NCI-H1417 (cell line): ENCODE measurements at regions not wholly inside any gene's neighbourhood (a gene's known extent, or its start where the extent isn't known, plus 50 kb on each side); places are given as distances from the start of the nearest gene placed in this dataset.
A peak's percentile ranks its signal among the peaks of the same experiment; 100 is the strongest.

Experiments
- DNase-seq, 3 experiments: peaks; one replicate each; lab custom pipeline; 2025; lab: John Stamatoyannopoulos, UW

GRCh38 chr11:112783945-112784322 lies 177.3 kb upstream of the NCAM1 start:
- no peak for DNase-seq

- peak in 2 of 3 experiments; percentile 26 to 45 for DNase-seq
Measured at GRCh38 chr11:112784323-112785073, 176.7 kb upstream of the NCAM1 start.

GRCh38 chr11:112785149-112785548 lies 176.1 kb upstream of the NCAM1 start:
- DNase-seq, result no peak

GRCh38 chr11:112785719-112786118 lies 175.5 kb upstream of the NCAM1 start:
- DNase-seq, result no peak

GRCh38 chr11:112786196-112786595 lies 175.0 kb upstream of the NCAM1 start:
- DNase-seq, result no peak

GRCh38 chr11:112786886-112787530 lies 174.2 kb upstream of the NCAM1 start:
- no peak for DNase-seq

GRCh38 chr11:112789481-112789880 lies 171.7 kb upstream of the NCAM1 start:
- no peak for DNase-seq

GRCh38 chr11:112790286-112790685 lies 170.9 kb upstream of the NCAM1 start:
- DNase-seq, result no peak

GRCh38 chr11:112792070-112792469 lies 169.2 kb upstream of the NCAM1 start:
- no peak for DNase-seq

- DNase-seq, result no peak
Measured at GRCh38 chr11:112793416-112793815, 167.8 kb upstream of the NCAM1 start.

GRCh38 chr11:112794331-112794846 lies 166.8 kb upstream of the NCAM1 start:
- DNase-seq, result no peak

GRCh38 chr11:112795142-112795815 lies 165.9 kb upstream of the NCAM1 start:
- DNase-seq, result peak; percentile 9 to 52 (median 50)

GRCh38 chr11:112795911-112796649 lies 165.1 kb upstream of the NCAM1 start:
- peak; percentile 8 to 68 (median 42) for DNase-seq

GRCh38 chr11:112797092-112797491 lies 164.1 kb upstream of the NCAM1 start:
- DNase-seq, result peak in 2 of 3 experiments; percentile 69 to 88

GRCh38 chr11:112797648-112798293 lies 163.4 kb upstream of the NCAM1 start:
- DNase-seq, result peak in 2 of 3 experiments; percentile 32 to 44

GRCh38 chr11:112801025-112801816 lies 160.0 kb upstream of the NCAM1 start:
- no peak for DNase-seq

GRCh38 chr11:112801817-112802088 lies 159.5 kb upstream of the NCAM1 start:
- no peak for DNase-seq

GRCh38 chr11:112805658-112806057 lies 155.6 kb upstream of the NCAM1 start:
- peak in 2 of 3 experiments; percentile 77 to 95 for DNase-seq

- DNase-seq, result no peak
Measured at GRCh38 chr11:112806256-112806655, 155.0 kb upstream of the NCAM1 start.

GRCh38 chr11:112806876-112807275 lies 154.3 kb upstream of the NCAM1 start:
- DNase-seq, result peak; percentile 21 to 62 (median 37)

- DNase-seq, result no peak
Measured at GRCh38 chr11:112809429-112809828, 151.8 kb upstream of the NCAM1 start.
